RCC 7860 (cell line): ENCODE measurements at regions not wholly inside any gene's neighbourhood (a gene's known extent, or its start where the extent isn't known, plus 50 kb on each side); places are given as distances from the start of the nearest gene placed in this dataset.

ENCODE experiments used
- DNase-seq: peaks from one replicate; pipeline ENCODE4 v3.0.0-alpha.2; 2015; ENCODE audit warnings: low spot score
- FAIRE-seq: peaks from 2 replicates; lab custom pipeline; 2012; peaks lifted over from hg19 to GRCh38; lab: Jason Lieb, UNC

GRCh38 chr7:19623676-19624075, 85.2 kb downstream of the POLR1F start:
- no peak for FAIRE-seq
- DNase-seq: no peak

DNA sequence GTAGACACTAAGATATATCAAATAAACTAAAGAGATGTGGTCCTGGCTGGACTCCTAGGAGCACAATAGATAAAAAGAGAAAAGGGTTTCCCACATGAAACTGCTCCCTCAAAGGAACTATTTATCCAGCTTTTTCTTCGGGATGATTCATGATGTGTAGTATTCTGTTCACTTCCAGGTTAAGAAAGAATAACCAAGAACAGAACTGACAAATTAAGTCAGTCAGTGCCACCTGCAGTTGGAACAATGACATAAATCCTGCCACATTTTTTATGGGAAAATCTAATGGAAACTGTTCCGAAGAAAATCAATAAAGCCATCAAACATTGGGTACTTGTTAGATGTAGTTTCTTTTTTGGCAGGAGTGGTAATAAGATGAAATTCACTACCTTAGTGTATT, 87.1 kb downstream of the POLR1F start:
- FAIRE-seq (peak; percentile 58), DNase-seq (peak; percentile 35)

DNA sequence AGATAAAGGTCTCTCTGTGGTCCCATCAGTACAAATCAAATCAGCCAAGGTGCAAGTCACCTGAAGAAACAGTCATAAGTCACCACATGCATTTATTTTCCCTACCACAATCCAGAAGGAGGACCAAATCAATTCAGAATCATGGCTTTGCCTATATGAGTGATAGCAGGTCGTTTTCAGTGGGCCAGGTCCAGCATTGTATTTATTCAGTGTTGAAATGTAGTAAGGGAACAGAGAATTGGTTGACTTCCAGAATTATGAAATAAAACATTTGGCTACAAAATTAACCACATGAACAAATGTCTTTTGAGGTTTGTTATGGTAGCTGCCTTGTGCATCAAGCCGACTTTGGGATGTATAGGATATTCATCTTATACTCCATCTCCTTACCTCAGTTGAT, 88.4 kb downstream of the POLR1F start:
- FAIRE-seq: no peak
- no peak for DNase-seq

- FAIRE-seq (peak; percentile 12), DNase-seq (no peak)
Measured at GRCh38 chr7:19619122-19619521, 89.7 kb downstream of the POLR1F start.

DNA sequence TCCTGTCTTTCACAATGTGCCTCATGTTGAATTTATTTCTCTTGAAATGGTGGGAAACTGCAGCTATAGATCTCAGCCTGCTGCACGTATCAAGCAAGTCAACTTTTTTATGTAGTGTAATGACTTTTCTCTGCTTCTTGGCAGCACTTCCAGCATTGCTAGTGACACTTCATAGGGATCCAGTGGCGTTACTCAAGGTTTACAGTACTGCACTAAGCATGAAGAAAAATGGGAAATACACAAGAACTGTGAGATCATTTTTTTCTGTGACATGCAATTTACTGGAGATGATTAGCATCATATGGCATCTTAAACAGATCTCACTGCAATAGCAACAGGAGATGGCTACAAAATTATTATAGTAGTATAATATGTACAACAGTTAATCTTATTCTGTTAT, 90.9 kb downstream of the POLR1F start:
- no peak for FAIRE-seq
- no peak for DNase-seq

GRCh38 chr7:19610194-19610943, 98.5 kb downstream of the POLR1F start:
- no peak for FAIRE-seq
- DNase-seq: no peak

GRCh38 chr7:19589446-19589845, 119.4 kb downstream of the POLR1F start:
- DNase-seq (no peak), FAIRE-seq (no peak)

DNA sequence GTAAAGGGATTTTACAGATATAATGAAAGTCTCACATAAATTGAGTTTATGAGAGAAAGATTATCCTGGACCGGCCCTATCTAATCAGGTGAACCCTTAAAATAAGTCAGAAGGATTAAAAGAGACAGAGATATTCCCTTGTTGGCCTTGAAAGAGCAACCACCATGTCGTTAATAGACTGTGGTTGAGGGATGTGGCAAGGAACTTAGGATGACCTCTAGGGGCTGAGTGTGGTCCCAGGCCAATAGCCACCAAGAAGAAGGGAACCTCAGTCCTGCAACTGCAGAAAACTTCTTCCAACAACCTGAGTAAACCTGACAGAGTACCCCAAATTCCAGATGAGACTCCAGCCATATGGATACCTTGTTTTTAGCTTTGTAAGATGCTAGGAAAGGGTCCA, 121.5 kb downstream of the POLR1F start:
- FAIRE-seq: no peak
- no peak for DNase-seq

DNA sequence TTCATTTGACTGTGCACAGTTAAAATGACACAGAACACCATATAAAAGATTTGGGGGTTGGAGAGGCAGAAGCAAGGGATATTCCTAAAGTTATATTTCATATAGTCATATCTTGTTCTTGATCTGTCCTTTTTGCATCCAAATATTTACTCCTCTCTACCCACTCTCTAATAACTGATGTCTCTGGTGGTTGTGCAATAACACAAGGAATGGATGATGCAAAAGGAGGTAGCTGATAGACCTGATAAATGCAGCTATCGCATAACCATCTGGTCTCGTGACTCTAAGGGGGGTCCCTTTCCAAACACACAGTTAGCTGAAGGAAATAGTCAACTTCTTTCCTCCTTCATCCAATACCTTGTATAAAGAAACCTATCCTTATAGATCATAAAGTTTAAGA, 123.1 kb downstream of the POLR1F start:
- DNase-seq (no peak), FAIRE-seq (no peak)

GRCh38 chr7:19575909-19576557, 132.8 kb downstream of the POLR1F start:
- FAIRE-seq: no peak

GRCh38 chr7:19574131-19574530, 134.7 kb downstream of the POLR1F start:
- no peak for FAIRE-seq
- no peak for DNase-seq

More at GRCh38 chr7:19575909-19576557, 132.8 kb downstream of the POLR1F start:
- DNase-seq: no peak

DNA sequence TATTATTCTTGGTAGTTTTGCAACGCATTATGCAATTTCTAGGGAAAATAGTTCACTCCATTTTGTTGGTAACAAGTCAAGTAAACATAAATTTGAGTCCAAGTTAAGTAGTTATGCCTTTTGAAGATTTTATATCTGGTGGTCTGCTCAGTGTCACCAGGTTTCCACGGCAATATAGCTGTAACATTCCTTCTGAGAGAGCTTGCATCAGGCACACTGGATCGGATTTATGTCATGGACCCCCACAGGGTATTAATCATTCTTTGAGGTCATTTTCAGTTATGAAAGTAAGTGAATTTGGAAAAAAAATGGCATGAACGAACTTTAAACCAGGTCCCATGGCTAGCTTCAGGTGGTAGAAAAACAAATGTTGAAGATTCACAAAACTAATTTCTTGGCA, 136.3 kb downstream of the POLR1F start:
- no peak for FAIRE-seq
- no peak for DNase-seq

- no peak for FAIRE-seq
- no peak for DNase-seq
Measured at GRCh38 chr7:19567011-19567410, 141.8 kb downstream of the POLR1F start.

- no peak for DNase-seq
- FAIRE-seq: no peak
Measured at GRCh38 chr7:19565602-19566001, 143.2 kb downstream of the POLR1F start.

GRCh38 chr7:19561121-19561805, 147.6 kb downstream of the POLR1F start:
- DNase-seq: no peak
- no peak for FAIRE-seq

- peak; percentile 80 for DNase-seq
- peak; percentile 97 for FAIRE-seq
Measured at GRCh38 chr7:19560111-19560883, 148.5 kb downstream of the POLR1F start.

DNA sequence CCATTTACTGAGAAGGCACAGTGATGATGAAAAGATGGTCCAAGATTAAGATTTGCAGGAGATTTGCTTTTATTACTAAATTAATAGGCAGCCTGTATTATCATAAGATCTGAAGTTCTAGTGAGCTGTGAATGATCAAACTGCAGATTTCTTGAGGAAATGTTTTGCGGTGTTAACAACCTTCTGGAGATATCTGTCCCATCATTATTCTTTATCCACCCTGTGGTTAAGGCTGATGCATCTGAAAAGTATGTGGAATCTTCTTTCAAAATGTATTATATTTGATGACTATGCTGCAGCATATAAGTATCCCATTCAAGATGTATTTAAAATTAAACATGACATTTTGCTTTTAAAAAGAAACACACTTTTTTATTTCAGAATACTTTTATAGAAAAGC, 150.3 kb downstream of the POLR1F start:
- FAIRE-seq (peak; percentile 98), DNase-seq (peak; percentile 75)

GRCh38 chr7:19557726-19558465, 150.9 kb downstream of the POLR1F start:
- DNase-seq (peak; percentile 20), FAIRE-seq (peak; percentile 59)

- FAIRE-seq: no peak
- no peak for DNase-seq
Measured at GRCh38 chr7:19554581-19554980, 154.3 kb downstream of the POLR1F start.

DNA sequence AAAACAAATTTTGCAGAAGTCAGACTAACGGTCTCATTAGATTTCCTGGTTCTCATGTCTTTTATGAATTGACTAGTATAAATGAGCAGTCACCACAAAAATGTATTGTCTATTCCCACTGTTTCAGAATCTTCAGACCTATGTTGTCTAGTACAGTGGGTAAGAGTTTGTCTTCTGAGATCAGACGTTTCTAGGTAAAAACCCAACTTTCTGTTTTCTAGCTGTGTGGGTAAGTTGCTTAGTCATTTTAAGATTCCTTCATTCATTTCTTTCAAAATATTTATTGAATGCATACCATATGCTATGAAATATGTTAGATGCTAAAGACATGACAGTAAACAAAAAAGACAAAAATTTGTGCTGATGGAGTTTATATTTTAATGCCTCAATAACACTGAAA, 156.3 kb downstream of the POLR1F start:
- FAIRE-seq: no peak
- DNase-seq: no peak
